Effector CD8-positive, alpha-beta T cell (primary cell): ENCODE measurements at regions not wholly inside any gene's neighbourhood (a gene's known extent, or its start where the extent isn't known, plus 50 kb on each side); places are given as distances from the start of the nearest gene placed in this dataset.
"Not testable (repeated sequence)": the region's sequence is repeated elsewhere in the genome, so short reads cannot be mapped to it uniquely, and the experiment has no call there.

Experiments
- DNase-seq: peaks from one replicate; lab custom pipeline; 2025; lab: John Stamatoyannopoulos, UW

- not testable (repeated sequence) for DNase-seq
Measured at GRCh38 chr9:90233081-90233480, 409.5 kb downstream of the DIRAS2 start.

- DNase-seq: no peak
Measured at GRCh38 chr9:90240541-90240940, 402.1 kb downstream of the DIRAS2 start.

GRCh38 chr9:90245661-90246060 lies 397.0 kb downstream of the DIRAS2 start:
- no peak for DNase-seq

- DNase-seq: no peak
Measured at GRCh38 chr9:90249094-90249493, 393.5 kb downstream of the DIRAS2 start.

GRCh38 chr9:90251316-90251715 lies 391.3 kb downstream of the DIRAS2 start:
- no peak for DNase-seq

GRCh38 chr9:90256345-90256744 lies 386.3 kb downstream of the DIRAS2 start:
- DNase-seq: no peak

GRCh38 chr9:90259311-90260246 lies 383.0 kb downstream of the DIRAS2 start:
- no peak for DNase-seq

- DNase-seq: no peak
Measured at GRCh38 chr9:90261698-90262097, 380.9 kb downstream of the DIRAS2 start.

GRCh38 chr9:90268613-90269012 lies 374.0 kb downstream of the DIRAS2 start:
- no peak for DNase-seq

- DNase-seq: no peak
Measured at GRCh38 chr9:90271707-90272106, 370.9 kb downstream of the DIRAS2 start.

- no peak for DNase-seq
Measured at GRCh38 chr9:90274725-90275124, 367.9 kb downstream of the DIRAS2 start.

- DNase-seq: no peak
Measured at GRCh38 chr9:90285946-90286345, 356.7 kb downstream of the DIRAS2 start.

- no peak for DNase-seq
Measured at GRCh38 chr9:90287567-90288274, 354.9 kb downstream of the DIRAS2 start.

- DNase-seq: no peak
Measured at GRCh38 chr9:90288275-90288639, 354.4 kb downstream of the DIRAS2 start.

GRCh38 chr9:90290716-90291485 lies 351.7 kb downstream of the DIRAS2 start:
- DNase-seq: no peak

GRCh38 chr9:90296539-90296938 lies 346.1 kb downstream of the DIRAS2 start:
- no peak for DNase-seq

GRCh38 chr9:90299968-90300367 lies 342.7 kb downstream of the DIRAS2 start:
- DNase-seq: no peak

GRCh38 chr9:90300611-90301276 lies 341.9 kb downstream of the DIRAS2 start:
- no peak for DNase-seq

- no peak for DNase-seq
Measured at GRCh38 chr9:90301277-90301653, 341.4 kb downstream of the DIRAS2 start.

GRCh38 chr9:90303655-90304054 lies 339.0 kb downstream of the DIRAS2 start:
- no peak for DNase-seq

- no peak for DNase-seq
Measured at GRCh38 chr9:90306158-90306557, 336.5 kb downstream of the DIRAS2 start.
